Calu3 (cell line): ENCODE measurements at regions not wholly inside any gene's neighbourhood (a gene's known extent, or its start where the extent isn't known, plus 50 kb on each side); places are given as distances from the start of the nearest gene placed in this dataset.

ENCODE experiments used
- BruUV-seq: library from RNA; stranded (reverse); fragments of 400-500 nt; replicated peaks from 2 replicates; lab custom pipeline; 2021; lab: Mats Ljungman, UMichigan
- CTCF ChIA-PET: fragments of 300-600 bp; sonication (Branson Sonifier 250); formaldehyde crosslinking; loops from one replicate; lab custom pipeline; 2022; ENCODE audit warnings: antibody characterized with exemption; lab: Charles Lee
- DNase-seq: peaks from one replicate; pipeline ENCODE4 v3.0.0; 2022
- H3K27ac Mint-ChIP-seq: one replicate; pipeline ENCODE4 v1.8.0; 2022; ENCODE audit warnings: mixed read lengths; ENCODE audit not compliant: unreplicated experiment
- H3K27me3 Mint-ChIP-seq: one replicate; pipeline ENCODE4 v1.8.0; 2022; ENCODE audit warnings: mixed read lengths; ENCODE audit not compliant: unreplicated experiment
- H3K36me3 Mint-ChIP-seq: one replicate; pipeline ENCODE4 v1.8.0; 2022; ENCODE audit warnings: mild to moderate bottlenecking, moderate library complexity, mixed read lengths; ENCODE audit not compliant: insufficient read depth, unreplicated experiment
- H3K4me1 Mint-ChIP-seq: one replicate; pipeline ENCODE4 v1.8.0; 2022; ENCODE audit warnings: mild to moderate bottlenecking, low read depth, mixed read lengths; ENCODE audit not compliant: unreplicated experiment
- H3K4me3 Mint-ChIP-seq: one replicate; pipeline ENCODE4 v1.8.0; 2022; ENCODE audit warnings: mild to moderate bottlenecking, low read depth, moderate library complexity, mixed read lengths; ENCODE audit not compliant: unreplicated experiment
- H3K9me3 Mint-ChIP-seq: one replicate; pipeline ENCODE4 v1.8.0; 2022; ENCODE audit warnings: low read depth, mixed read lengths; ENCODE audit not compliant: unreplicated experiment
- intact Hi-C: fragments of 100-400 bp; cut with micrococcal nuclease; formaldehyde crosslinking; loops from one replicate; pipeline ENCODE4 v1.10.0; 2022; ENCODE audit not compliant: unreplicated experiment
- TF ChIP-seq, protein P1 (sequence below): fragments of 200-600 bp; IDR thresholded peaks from one replicate; pipeline ENCODE4 v1.8.0; 2022; ENCODE audit warnings: antibody characterized with exemption; ENCODE audit not compliant: unreplicated experiment

GRCh38 chr2:13334545-13334944, 617.8 kb downstream of the TRIB2 start:
- Mint-ChIP-seq H3K27me3 (no peaks in the 10 kb centered on the region), H3K27ac (no peak overlapping the region), H3K9me3 (no peaks in the 10 kb centered on the region), H3K4me1 (peaks cover 8% of the 10 kb centered on the region), H3K4me3 (no peak overlapping the region), H3K36me3 (no peaks in the 10 kb centered on the region)
- TF ChIP-seq, protein P1, sequence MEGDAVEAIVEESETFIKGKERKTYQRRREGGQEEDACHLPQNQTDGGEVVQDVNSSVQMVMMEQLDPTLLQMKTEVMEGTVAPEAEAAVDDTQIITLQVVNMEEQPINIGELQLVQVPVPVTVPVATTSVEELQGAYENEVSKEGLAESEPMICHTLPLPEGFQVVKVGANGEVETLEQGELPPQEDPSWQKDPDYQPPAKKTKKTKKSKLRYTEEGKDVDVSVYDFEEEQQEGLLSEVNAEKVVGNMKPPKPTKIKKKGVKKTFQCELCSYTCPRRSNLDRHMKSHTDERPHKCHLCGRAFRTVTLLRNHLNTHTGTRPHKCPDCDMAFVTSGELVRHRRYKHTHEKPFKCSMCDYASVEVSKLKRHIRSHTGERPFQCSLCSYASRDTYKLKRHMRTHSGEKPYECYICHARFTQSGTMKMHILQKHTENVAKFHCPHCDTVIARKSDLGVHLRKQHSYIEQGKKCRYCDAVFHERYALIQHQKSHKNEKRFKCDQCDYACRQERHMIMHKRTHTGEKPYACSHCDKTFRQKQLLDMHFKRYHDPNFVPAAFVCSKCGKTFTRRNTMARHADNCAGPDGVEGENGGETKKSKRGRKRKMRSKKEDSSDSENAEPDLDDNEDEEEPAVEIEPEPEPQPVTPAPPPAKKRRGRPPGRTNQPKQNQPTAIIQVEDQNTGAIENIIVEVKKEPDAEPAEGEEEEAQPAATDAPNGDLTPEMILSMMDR: no peak
- intact Hi-C loops: no loop called here
- BruUV-seq: no TSS peak
- CTCF ChIA-PET: no interaction called here
- no peak for DNase-seq

GRCh38 chr2:13335862-13336535, 619.3 kb downstream of the TRIB2 start:
- TF ChIP-seq, protein P1: no peak
- no peak overlapping the region for H3K4me3 Mint-ChIP-seq

DNA sequence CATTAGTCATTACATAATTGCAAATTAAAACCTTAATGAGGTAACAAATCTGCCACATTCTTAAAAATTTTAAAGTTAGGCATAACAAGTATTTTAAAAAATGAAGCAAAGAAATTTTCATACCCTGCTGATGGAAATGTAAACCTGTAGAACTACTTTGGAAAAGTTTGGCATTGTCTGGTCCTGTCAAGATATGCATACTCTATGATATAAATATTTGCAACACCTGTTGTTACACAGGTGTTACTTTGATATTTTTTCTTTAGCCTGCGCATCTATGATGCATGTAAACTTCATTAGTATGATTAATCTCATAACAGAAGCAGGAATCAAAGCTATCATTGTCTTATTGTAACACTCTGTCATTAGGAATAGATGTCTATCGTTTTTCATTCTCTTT, 634.3 kb downstream of the TRIB2 start:
- no peak for DNase-seq
- intact Hi-C loops: no loop called here
- Mint-ChIP-seq H3K4me1 (no peaks in the 10 kb centered on the region), H3K9me3 (no peaks in the 10 kb centered on the region), H3K27ac (no peak overlapping the region), H3K27me3 (no peaks in the 10 kb centered on the region), H3K36me3 (no peaks in the 10 kb centered on the region), H3K4me3 (no peak overlapping the region)
- CTCF ChIA-PET: no interaction called here
- no TSS peak for BruUV-seq
- TF ChIP-seq, protein P1: no peak

More at GRCh38 chr2:13335862-13336535, 619.3 kb downstream of the TRIB2 start:
- DNase-seq: no peak
- peaks cover 8% of the 10 kb centered on the region for H3K4me1 Mint-ChIP-seq
- H3K9me3 Mint-ChIP-seq: no peaks in the 10 kb centered on the region
- H3K27me3 Mint-ChIP-seq: no peaks in the 10 kb centered on the region
- CTCF ChIA-PET: interaction anchor here (0.9 kb wide), 1 partner anchor 14 kb away, joined by 3 read pairs; no protein-coding TSS in a partner anchor
- no peaks in the 10 kb centered on the region for H3K36me3 Mint-ChIP-seq
- H3K27ac Mint-ChIP-seq: no peak overlapping the region
- intact Hi-C loops: no loop called here
- no TSS peak for BruUV-seq

DNA sequence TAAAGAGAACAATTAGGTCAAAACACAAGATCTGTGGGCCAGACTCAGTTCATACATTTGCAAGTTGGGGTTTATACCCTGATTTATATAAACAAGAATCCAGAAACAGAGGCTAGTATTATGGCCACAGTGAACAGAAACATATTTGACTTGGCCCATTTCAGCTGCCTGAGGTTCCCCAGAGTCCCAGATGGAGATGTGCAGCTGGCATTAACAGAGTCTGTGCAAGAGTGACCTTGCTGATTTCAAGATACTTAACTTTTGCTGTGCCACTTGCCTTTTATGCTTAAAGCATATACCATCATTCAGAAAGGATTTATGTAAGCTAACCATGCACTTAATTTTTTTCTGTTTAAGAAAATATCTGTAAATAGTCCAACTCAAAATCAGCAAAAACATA, 636.3 kb downstream of the TRIB2 start:
- Mint-ChIP-seq H3K4me3 (no peak overlapping the region), H3K27ac (no peak overlapping the region), H3K4me1 (no peaks in the 10 kb centered on the region), H3K9me3 (peaks cover 4% of the 10 kb centered on the region), H3K27me3 (no peaks in the 10 kb centered on the region), H3K36me3 (no peaks in the 10 kb centered on the region)
- BruUV-seq: no TSS peak
- TF ChIP-seq, protein P1: no peak
- intact Hi-C loops: no loop called here
- CTCF ChIA-PET: no interaction called here
- DNase-seq: no peak
